Mucosa of descending colon (tissue), 3 donors: ENCODE measurements at regions not wholly inside any gene's neighbourhood (a gene's known extent, or its start where the extent isn't known, plus 50 kb on each side); places are given as distances from the start of the nearest gene placed in this dataset.
"Not testable (repeated sequence)": the region's sequence is repeated elsewhere in the genome, so short reads cannot be mapped to it uniquely, and the experiment has no call there.

Experiments used
- ATAC-seq: fragments of 200-7000 bp; cut with Tn5 transposase; one replicate; pipeline ENCODE4 v1.9.1; 2020; ENCODE audit warnings: mild to moderate bottlenecking, moderate library complexity
- DNase-seq, 3 donors: peaks; one replicate each; pipeline ENCODE4 v3.0.0-alpha.2; 2020
- H3K36me3 ChIP-seq: fragments of 200-600 bp; one replicate; pipeline ENCODE4 v1.8.0; 2021; ENCODE audit warnings: low read depth, mild to moderate bottlenecking
- H3K4me1 ChIP-seq: fragments of 200-600 bp; one replicate; pipeline ENCODE4 v1.8.0; 2021; ENCODE audit warnings: low read depth, mild to moderate bottlenecking
- H3K4me3 ChIP-seq: fragments of 200-600 bp; one replicate; pipeline ENCODE4 v1.8.0; 2021; ENCODE audit warnings: mild to moderate bottlenecking
- H3K9me3 ChIP-seq: fragments of 200-600 bp; one replicate; pipeline ENCODE4 v1.8.0; 2021; ENCODE audit warnings: mild to moderate bottlenecking
- CTCF ChIP-seq: fragments of 200-600 bp; IDR thresholded peaks from one replicate; pipeline ENCODE4 v1.8.0; 2022; ENCODE audit warnings: antibody characterized with exemption, mild to moderate bottlenecking
- intact Hi-C, 2 donors: fragments of 100-400 bp; cut with DNase I in 1 of 2; cut with micrococcal nuclease in 1 of 2; formaldehyde crosslinking; loops; one replicate each; pipeline versions ENCODE4 v1.11.0 to v1.11.1; 2022; cut with DNase I, micrococcal nuclease
- donor health status: DM: no; HTN: no; CAD: no; lungs with moderate emphysema.
- donor health status: DM: no; HTN: no; CAD: no.
- donor health status: DM: no; HTN: yes; CAD: no.

- no peak for TF ChIP-seq CTCF
- no peak for ATAC-seq
- Histone ChIP-seq H3K36me3 (no peaks in the 10 kb centered on the region), H3K4me3 (no peak overlapping the region), H3K9me3 (peaks cover 4% of the 10 kb centered on the region), H3K4me1 (no peaks in the 10 kb centered on the region)
- intact Hi-C loops = no loop called here
- no peak for DNase-seq
Observed at GRCh38 chr4:92241094-92241493, 62.7 kb upstream of the GRID2 start.

- DNase-seq = no peak
Observed at GRCh38 chr4:92246384-92246783, 57.4 kb upstream of the GRID2 start.

GRCh38 chr4:92249541-92249940 is 54.2 kb upstream of the GRID2 start:
- DNase-seq (no peak), ATAC-seq (no peak)
- no peaks in the 10 kb centered on the region for H3K4me1 ChIP-seq
- intact Hi-C loops = no loop called here
- no peaks in the 10 kb centered on the region for H3K36me3 ChIP-seq
- no peak for TF ChIP-seq CTCF
- H3K4me3 ChIP-seq = no peak overlapping the region
- H3K9me3 ChIP-seq = no peaks in the 10 kb centered on the region

More at GRCh38 chr4:92246384-92246783, 57.4 kb upstream of the GRID2 start:
- no peaks in the 10 kb centered on the region for H3K36me3 ChIP-seq
- no peak for ATAC-seq
- no peak for TF ChIP-seq CTCF
- intact Hi-C loops = no loop called here
- H3K9me3 ChIP-seq = no peaks in the 10 kb centered on the region
- H3K4me1 ChIP-seq = no peaks in the 10 kb centered on the region
- H3K4me3 ChIP-seq = no peak overlapping the region

GRCh38 chr4:92251711-92252110 is 52.1 kb upstream of the GRID2 start:
- TF ChIP-seq CTCF = no peak
- no peaks in the 10 kb centered on the region for H3K4me1 ChIP-seq
- H3K36me3 ChIP-seq = no peaks in the 10 kb centered on the region
- no peak for DNase-seq
- H3K9me3 ChIP-seq = peaks cover 3% of the 10 kb centered on the region
- intact Hi-C loops = no loop called here
- no peak for ATAC-seq
- no peak overlapping the region for H3K4me3 ChIP-seq

GRCh38 chr4:92252358-92252757 is 51.4 kb upstream of the GRID2 start:
- DNase-seq, ATAC-seq, H3K4me1 ChIP-seq, H3K9me3 ChIP-seq, intact Hi-C loops, H3K36me3 ChIP-seq, H3K4me3 ChIP-seq: not testable (repeated sequence)

GRCh38 chr4:92252846-92253245 is 50.9 kb upstream of the GRID2 start:
- TF ChIP-seq CTCF = no peak
- Histone ChIP-seq H3K4me3 (no peak overlapping the region), H3K9me3 (peaks cover 3% of the 10 kb centered on the region), H3K36me3 (no peaks in the 10 kb centered on the region), H3K4me1 (no peaks in the 10 kb centered on the region)
- no peak for DNase-seq
- intact Hi-C loops = no loop called here
- no peak for ATAC-seq
